ENCODE measurements at regions not wholly inside any gene's neighbourhood (a gene's known extent, or its start where the extent isn't known, plus 50 kb on each side); places are given as distances from the start of the nearest gene placed in this dataset.

- TF ChIP-seq CTCF (IDR thresholded peaks at IDR 0.05) (no peak), POLR2A (IDR thresholded peaks at IDR 0.05) (no peak)
Measured at GRCh38 chr10:2891073-2891769, 176.1 kb upstream of the PFKP start.
